ENCODE measurements at regions not wholly inside any gene's neighbourhood (a gene's known extent, or its start where the extent isn't known, plus 50 kb on each side); places are given as distances from the start of the nearest gene placed in this dataset.
"Not testable (repeated sequence)": the region's sequence is repeated elsewhere in the genome, so short reads cannot be mapped to it uniquely, and the experiment has no call there.

DNA sequence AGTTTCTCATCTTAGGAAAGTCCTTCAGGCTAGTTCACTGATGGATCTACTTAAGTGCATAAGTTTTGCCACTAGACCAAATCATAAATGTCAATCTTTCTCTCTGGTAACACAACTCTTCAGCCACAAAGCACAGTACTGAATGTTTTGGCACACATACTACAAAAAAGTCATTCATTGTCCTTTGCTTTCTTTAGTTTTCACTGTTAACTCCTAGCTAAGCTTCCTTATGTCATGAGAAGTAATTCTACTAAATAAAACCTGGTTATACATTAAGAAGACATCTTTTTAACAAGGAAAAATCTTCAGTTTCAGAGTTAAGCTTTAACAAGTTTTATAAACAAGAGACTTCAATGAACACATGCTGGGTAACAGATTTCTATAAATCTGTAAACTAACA, 379.2 kb upstream of the NFIA start:
- no peak for DNase-seq

- DNase-seq, result no peak
These were observed 383.0 kb upstream of the NFIA start for GRCh38 chr1:60699325-60699724.

- DNase-seq, result no peak
These were observed 385.0 kb upstream of the NFIA start for GRCh38 chr1:60697204-60697994.

- no peak for DNase-seq
These were observed 385.8 kb upstream of the NFIA start for GRCh38 chr1:60696512-60696911.

GRCh38 chr1:60695716-60696171, 386.6 kb upstream of the NFIA start:
- DNase-seq, result no peak

GRCh38 chr1:60694980-60695379, 387.4 kb upstream of the NFIA start:
- no peak for DNase-seq

DNA sequence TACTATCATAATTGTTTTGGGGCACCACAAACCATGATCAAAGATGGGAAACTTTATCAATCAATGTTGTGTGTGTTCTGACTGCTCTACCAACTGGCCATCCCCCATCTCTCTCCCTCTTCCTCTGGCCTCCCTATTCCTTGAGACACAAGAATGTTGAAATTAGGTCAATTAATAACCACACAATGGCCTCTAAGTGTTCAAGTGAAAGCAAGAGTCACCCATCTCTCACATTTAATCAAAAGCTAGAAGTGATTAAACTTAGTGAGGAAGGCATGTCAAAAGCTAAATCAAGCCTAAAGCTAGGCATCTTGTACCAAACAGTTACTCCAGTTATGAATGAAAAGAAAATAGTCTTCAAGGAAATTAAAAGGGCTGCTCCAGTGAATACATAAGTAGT, 390.3 kb upstream of the NFIA start:
- no peak for DNase-seq

DNA sequence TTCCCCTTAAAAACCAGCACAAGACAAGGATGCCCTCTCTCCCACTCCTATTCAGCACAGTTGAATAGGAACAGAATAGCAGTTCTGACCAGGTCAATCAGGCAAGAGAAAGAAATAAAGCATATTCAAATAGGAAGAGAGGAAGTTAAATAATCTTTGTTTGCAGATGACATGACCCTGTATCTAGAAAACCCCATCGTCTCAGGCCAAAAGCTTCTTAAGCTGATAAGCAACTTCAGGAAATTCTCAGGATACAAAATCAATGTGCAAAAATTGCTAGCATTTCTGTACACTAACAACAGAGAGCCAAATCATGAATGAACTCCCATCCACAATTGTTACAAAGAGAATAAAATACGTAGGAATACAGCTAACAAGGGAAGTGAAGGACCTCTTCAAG, 394.1 kb upstream of the NFIA start:
- DNase-seq, result not testable (repeated sequence)

GRCh38 chr1:60681095-60681860, 401.1 kb upstream of the NFIA start:
- no peak for DNase-seq

GRCh38 chr1:60679524-60680375, 402.6 kb upstream of the NFIA start:
- no peak for DNase-seq

- no peak for DNase-seq
These were observed 403.6 kb upstream of the NFIA start for GRCh38 chr1:60678802-60679201.

DNA sequence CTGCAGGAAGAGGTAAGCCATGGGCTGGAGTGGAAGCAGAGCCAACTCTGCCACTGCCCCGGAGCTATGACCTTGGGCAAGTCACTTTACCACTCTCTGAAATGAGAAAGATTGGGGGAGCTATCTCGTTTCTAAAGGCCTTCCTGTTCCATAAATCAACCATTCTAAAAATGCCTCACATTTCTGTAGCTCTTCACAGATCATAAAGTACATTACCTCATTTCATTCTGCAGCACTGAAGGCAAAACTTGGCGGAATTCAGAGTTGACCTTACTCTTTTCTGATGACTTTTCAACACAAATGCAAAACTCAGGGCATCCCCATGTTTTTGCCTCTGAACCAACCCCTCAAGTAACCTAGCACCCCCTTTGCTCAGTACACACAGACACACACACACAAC, 404.0 kb upstream of the NFIA start:
- DNase-seq, result no peak

DNA sequence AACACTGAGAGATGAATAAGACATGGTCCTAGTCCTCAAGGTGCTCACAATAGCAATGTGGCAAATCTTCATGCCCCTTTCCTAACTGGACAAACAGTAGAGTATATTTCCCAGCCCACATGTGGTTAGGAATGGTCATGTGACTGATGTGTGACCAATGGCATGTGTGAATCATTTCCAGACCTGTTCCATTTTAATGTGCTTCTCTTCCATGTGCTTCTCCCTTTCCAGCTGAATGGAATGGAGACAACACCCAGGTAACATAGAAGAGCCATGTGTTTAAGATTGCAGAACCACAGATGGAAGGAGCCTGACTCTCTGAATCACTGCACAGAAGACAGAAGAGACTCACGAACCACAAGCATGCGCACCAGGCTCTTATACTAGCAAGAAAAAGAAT, 409.9 kb upstream of the NFIA start:
- DNase-seq, result no peak

DNA sequence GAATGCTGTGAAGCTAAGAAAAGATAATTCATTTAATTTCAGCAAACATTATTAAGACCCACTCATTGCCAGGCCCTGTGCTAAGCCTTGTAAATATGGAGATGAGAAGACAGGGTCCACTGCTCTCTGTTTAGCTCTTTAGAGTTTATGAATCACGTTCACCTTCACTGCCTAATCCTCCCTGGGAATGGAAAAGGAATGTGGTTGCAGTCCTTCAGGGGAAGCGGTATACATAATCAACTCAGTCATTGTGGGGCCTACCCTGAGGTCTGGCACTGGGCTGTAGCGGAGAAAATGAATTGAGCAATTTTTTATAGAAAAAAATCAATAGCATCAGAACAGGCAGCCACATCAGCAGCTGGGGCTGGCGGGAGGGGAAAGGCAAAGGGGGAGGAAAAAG, 412.1 kb upstream of the NFIA start:
- DNase-seq, result no peak

DNA sequence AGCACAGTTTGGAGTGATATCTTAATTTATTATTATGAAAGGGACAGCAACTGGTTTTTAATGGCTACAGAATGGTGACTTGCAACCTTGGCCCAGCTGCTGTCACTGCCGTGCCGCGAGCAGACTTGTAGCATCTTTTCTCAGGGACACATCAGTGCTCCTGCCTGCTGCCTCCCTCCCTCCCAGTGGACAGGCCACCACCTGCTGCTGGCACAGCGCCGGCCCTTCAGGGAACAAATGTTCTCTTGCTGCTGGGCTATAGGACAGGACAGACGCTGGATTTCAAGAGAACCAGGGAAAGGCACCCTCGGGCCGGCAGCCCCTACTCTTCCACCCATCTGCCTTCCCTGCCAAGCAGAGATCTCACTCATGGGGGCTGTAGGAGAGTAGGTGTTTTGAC, 413.8 kb upstream of the NFIA start:
- no peak for DNase-seq

DNA sequence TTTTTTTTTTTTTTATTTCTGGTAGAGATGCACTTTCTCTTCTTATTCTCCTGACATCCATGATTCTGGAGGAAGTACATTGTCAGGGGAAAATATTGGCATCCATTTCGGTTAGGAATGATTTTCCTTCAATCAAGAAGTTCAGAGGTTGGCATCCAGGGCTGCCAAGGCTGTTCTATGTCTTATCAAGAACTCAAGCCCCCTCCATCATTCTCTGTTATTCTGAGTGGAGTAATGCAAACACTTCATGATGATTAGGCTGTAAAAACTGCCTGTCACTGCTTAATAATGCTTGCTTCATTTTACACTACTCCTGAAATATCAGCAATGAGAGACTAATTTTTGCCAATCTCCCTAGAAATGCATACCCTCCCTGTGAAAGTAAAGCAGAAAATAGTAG, 417.1 kb upstream of the NFIA start:
- DNase-seq, result no peak

DNA sequence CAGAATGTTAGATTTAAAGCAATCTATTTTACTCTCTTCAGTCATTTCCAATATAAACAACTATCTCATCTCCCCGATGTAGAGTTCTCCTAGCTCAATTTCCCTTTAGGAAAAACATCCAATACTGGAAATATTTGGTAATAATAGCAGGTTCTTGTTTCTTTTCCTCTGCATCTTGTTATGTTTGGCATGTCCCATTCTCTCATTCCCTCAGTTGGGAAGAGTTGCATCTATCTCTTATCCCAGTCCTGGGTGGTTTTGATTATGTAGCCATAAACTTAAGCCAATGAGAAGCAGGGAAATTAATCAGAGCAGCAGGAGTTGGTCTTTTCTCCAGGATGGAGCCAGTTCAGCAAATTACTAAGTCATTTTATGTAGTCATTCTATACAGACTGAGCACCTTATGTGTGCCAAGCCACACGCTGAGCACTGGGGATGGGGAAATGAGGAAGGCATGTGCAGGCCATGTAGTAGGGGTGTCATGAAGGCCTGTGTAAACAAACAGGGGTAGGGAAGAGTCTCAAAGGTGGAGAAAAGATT, 418.2 kb upstream of the NFIA start:
- no peak for DNase-seq

GRCh38 chr1:60662486-60663044, 419.8 kb upstream of the NFIA start:
- no peak for DNase-seq

DNA sequence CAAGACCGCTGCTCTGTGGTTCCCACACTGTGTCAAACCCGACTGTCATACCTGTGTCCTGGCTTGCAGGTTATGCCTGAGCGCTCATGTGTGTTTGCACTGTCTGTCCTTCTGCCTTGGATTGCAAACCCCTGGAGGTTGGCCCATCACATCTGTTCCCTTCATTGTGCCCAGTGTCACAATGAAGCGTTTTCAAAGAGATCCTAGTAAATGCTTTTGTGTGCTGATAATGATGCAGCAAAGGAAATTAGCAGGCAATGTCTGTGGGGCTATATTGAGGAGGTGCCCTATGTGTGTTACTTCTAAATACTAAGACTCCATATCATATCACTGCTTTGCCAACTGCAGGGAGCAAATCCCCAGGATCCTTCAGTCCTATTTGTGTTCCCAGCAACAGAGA, 424.4 kb upstream of the NFIA start:
- DNase-seq, result no peak

GRCh38 chr1:60655679-60656355, 426.5 kb upstream of the NFIA start:
- DNase-seq, result no peak

- DNase-seq, result not testable (repeated sequence)
These were observed 442.3 kb upstream of the NFIA start for GRCh38 chr1:60640033-60640551.

GRCh38 chr1:60639287-60639686, 443.1 kb upstream of the NFIA start:
- DNase-seq, result no peak
